ENCODE measurements at regions not wholly inside any gene's neighbourhood (a gene's known extent, or its start where the extent isn't known, plus 50 kb on each side); places are given as distances from the start of the nearest gene placed in this dataset.

DNA sequence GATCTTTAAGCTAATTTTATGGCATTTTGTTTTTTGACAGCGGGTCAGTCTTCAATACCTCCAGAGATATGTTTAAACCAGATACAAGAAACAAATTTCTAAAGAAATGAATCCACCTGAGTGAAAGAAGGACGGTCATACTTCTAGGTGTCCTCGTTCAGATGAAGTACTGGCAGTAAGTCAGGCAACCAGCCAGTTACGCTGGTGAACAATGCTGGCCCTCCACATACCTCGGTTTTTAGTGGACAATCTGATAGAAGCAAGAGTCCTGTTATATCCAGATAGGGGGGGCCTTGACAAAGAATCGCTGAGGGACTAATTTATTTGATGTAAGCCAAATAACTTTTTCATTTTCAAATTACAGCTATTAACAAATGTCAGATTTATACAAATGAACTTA is 266.4 kb upstream of the KLF14 start:
- no peak for DNase-seq

- no peak for DNase-seq
These were observed 266.9 kb upstream of the KLF14 start for GRCh38 chr7:131000873-131001272.

DNA sequence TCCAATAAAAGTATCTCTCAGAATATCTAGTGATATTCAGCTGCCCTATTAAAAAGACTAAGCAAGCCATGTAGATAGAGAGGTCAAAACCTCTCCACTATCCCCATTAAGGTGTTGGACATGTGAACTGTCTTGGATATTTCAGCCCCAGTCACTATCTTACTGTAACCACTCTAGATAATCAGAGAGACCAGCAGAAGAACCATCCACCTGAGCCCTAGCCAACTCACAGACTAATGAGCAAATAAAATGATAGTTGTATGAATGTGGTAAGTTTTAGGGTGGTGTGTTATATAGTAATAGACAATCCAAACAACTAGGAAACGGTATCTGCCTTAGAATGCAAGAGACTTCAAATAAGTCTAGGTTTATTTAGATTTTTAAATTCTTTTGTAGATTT is 268.6 kb upstream of the KLF14 start:
- no peak for DNase-seq

DNA sequence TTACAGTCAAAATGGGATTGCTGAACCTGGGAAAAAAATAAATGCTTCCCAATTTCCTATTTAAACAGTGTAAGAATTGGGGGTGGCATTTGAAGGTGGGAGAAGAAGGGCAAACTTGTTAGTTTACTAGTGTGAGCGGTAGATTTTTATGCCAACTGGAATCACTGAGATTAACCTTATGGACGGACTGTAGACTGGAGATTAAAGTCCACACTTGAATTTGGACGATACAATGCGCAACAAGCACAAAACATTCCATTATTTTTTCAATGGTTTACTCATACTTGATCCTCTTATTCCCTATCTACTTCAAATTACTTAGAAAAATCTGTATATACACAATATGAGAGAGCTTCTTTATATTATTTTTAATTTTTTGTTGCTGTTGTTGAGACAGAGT is 269.6 kb upstream of the KLF14 start:
- DNase-seq, result no peak

DNA sequence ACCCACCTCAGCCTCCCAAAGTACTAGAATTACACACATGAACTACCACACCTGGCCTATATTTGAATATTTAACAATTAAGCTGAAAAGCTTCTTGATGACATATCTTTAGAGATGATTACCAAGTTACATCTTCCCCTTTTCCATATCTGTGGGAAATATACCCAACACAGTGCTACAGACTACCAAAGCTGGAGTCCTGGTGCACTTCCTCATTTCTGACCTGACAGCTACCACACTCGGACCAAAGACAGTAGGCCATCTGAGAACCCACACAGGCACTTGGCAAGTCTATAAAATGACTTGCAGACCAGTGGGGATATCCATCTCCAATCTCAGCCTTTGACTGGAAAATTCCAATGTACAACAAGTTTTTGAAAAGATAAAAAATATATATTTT is 270.4 kb upstream of the KLF14 start:
- no peak for DNase-seq

GRCh38 chr7:131007439-131008330 is 273.7 kb upstream of the KLF14 start:
- peak; percentile 51 for DNase-seq

DNA sequence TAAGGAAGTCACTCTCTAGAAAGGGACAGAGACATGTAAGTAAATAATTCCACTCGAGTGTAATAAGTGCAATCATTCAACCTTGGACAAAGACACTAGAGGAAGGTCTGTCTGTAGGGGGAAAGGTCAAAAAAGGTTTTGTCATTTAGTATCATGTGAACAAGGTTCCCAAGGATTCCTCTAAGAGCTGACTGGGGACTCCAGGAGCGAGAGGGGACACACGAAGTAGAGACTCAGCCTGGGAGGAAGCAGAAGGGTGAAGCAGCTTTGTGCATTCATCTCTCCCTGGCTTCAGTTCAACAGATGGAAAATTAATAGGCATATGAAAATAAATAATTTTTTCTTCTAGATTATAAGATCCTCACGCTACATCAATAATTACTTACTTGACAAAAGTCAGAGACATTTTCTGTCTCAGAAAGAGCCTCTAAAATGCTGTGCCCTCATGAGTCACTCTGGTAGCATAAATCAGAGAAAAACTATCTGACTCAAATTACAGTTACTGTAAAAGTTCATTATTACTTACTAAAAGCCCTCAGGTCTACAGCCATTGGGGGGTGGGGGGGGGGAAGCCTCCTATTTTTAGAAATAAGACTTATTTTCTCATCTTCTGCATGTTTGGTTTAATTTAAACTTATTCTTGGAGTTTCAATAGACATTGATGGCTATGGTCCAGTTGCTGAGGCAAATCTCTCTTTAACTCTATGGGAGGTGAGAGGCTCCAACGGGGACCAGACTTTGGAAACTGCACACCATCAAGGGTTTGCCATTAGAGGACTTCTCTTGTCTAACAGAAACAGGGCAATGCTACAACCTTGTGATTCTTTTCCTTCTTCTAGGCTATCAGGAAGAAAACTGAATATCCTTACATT is 275.1 kb upstream of the KLF14 start:
- DNase-seq, result no peak

- DNase-seq, result no peak
These were observed 276.2 kb upstream of the KLF14 start for GRCh38 chr7:131010029-131010716.

GRCh38 chr7:131010717-131011431 is 276.9 kb upstream of the KLF14 start:
- DNase-seq, result no peak

- peak; percentile 13 for DNase-seq
These were observed 277.4 kb upstream of the KLF14 start for GRCh38 chr7:131011432-131011742.

- DNase-seq, result no peak
These were observed 278.0 kb upstream of the KLF14 start for GRCh38 chr7:131011976-131012375.

GRCh38 chr7:131012477-131013031 is 278.5 kb upstream of the KLF14 start:
- no peak for DNase-seq

DNA sequence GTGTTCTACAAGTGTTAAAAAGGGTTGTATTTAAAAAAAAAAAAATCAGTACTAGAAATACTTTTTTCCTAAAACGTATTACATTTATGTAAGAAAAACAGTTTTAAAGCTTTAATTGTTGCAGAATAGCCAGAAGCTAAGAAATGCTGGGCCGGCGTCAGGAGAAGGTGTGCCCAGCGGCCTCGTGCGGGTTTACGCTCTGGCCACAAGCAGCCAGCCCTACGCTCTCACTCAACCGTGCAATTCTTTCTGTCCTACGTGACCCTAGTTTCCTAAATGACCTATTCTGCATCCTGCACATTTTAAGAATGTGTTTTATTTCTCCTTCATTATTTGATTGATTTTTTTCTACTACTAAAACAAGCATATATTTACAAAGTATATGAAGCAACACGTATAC is 279.7 kb upstream of the KLF14 start:
- DNase-seq, result no peak

DNA sequence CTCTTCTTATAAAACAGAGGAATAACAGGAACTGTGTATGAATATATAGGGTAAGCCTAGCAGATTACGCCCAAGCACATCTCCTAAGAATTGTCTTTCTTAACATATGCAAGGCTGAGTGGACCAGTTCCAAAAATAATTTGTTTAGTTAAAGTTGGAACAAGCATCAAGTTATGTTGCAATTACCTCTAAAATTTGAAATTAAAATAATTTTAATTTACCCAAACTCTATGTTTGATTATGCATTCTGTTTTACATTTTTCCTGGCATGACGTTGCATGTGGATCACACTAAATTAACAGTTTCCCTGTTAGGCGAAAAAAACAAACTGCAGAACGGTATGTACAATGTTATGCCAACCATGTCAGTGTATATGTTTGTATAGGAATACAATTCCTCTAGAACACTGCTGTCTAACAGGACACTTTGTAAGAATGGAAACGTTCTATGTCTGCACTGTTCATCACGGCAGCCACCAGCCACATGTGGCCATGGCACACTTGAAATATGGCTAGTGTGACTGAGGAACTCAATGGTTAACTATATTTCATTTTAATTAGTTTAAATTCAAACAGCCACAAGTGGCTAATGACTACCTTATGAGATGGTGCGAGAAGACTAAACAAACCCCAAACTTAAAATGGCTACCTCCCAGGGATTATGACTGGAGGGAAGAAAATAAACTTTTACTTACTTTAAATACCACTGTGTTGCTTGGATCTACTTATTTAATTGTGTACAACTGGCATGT is 281.1 kb upstream of the KLF14 start:
- no peak for DNase-seq

DNA sequence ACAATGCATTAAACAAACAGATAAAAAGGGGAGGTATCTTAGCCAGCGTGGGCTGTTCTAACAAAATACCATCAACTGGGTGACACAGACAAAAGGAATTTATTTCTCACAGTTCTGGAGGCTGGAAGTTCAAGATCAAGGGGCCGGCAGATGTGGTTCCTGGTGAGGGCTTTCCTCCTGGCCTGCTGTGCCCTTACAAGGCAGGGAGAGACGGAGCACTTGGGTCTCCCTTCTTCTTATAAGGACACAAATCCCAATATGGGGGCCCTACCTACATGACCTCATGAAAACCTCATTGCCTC is 281.6 kb upstream of the KLF14 start:
- no peak for DNase-seq

DNA sequence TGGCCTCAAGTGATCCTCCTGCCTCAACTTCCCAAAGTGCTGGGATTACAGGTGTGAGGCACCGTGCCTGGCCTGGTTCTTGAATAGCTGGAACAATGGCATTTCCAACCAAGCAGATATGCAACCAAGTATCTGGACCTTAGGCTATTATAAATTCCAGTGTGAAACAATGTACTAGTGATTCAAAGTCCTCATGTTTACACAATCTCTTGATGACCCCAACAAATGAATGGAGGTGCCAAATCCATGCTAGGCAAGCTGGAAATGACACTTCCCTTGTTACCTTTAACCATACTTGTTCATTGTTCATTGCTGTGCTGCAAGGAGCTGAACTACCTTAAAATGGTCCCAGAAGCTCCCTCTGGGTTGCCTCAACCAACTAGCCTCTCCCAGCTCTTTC is 282.2 kb upstream of the KLF14 start:
- DNase-seq, result no peak

DNA sequence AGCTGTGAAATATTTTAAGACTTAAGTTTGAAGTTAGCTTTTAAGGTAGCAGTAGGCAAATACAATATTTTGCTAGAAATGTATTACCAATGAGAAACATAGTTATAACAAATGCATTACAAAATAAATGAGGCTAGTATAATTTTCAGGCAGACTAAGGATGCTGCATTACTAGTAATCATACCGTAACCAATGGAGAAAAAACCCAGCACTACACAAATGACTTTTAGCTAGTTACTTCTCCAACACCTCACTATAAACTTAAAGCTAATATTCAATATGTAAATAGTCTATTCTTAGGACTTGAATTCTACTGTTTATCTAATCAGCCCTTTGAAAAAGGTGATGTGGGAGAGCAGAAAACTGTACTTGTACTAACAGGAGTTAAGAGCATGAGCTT is 285.3 kb upstream of the KLF14 start:
- no peak for DNase-seq

DNA sequence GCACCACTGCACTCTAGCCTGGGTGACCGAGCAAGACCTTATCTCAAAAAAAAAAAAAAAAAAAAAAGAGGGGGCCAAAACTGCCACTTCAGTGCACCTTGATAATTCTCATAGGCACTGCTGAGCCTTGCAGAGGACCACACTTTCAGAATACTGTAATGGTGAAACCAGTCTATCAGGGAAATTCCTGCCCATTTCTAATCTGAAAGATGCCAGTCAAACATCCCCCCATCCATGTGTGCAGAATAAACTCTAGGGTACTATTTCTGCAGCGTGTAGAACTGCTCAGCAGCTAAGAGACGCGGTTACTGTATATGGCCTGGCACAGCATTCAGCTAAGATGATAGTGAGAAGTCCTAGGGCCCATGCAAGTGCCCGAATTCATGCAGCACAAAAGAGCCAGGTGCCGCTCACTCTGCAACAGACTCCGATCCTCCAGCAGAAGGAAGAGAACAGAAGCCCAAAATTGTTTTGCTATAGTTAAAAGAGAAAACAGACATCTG is 286.8 kb upstream of the KLF14 start:
- no peak for DNase-seq

DNA sequence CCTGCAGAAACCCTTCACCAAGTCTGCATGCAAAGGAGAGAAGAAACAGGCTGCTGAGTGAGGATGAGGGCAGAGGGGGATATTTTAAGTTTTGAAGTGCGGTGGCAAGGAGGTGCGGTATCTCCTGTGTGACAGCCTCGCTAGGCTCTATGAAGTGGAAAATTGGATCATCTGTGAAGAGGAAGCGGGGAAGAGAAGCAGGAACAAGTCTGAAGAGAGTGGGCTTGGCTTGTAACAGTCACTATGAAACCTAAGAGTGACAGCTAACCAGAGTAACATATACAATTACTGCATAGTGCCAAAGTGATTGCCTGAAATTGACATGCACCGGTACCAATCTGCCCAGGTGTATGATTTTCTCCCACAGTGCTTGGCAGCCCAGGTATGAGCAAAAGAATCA is 287.5 kb upstream of the KLF14 start:
- no peak for DNase-seq

GRCh38 chr7:131021902-131022301 is 287.9 kb upstream of the KLF14 start:
- DNase-seq, result no peak

DNA sequence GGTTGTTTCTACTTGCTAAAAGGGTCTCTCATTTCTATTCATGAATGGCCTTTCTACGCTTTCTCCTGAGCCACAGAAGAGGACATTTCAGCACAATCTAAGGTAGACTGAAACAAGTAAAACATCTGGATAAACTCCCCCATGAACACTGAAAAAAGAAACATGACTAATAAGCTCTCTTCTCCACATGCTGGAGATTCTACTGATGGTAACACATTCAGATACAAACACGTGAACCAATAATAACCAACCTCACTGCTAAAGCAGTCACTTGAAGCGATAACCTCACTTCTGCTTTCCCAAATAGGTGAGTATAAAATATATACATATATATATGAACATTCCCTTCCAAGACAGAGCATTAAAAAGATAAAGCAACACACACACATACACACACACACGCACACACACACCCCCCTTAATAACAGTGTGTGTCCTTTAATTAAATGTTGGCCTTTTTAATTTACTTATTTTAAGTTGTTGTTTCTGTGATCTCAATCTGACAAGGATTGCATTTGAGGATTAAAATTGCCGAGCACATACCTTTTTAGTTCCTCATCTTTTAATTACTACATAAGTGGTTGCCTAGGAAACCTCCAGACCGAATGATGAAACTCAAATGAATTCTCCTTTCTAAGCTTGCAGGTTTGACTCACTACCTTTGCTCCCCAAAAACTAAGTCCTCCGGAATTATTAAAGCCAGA is 292.4 kb upstream of the KLF14 start:
- DNase-seq, result no peak

All from CD4-positive, alpha-beta T cell treated with Interferon gamma for 1 hour (primary cell).